Umbilical cord (tissue), 1 donor: ENCODE measurements at regions not wholly inside any gene's neighbourhood (a gene's known extent, or its start where the extent isn't known, plus 50 kb on each side); places are given as distances from the start of the nearest gene placed in this dataset.
A peak's percentile ranks its signal among the peaks of the same experiment; 100 is the strongest.

Experiments
- DNase-seq: peaks from one replicate; pipeline ENCODE4 v3.0.0-alpha.2; 2015; ENCODE audit warnings: low spot score

- no peak for DNase-seq
Measured at GRCh38 chrX:124827258-124827845, 481.0 kb downstream of the SH2D1A start.

GRCh38 chrX:124829930-124830329 lies 483.6 kb downstream of the SH2D1A start:
- no peak for DNase-seq

- DNase-seq, result peak; percentile 1
Measured at GRCh38 chrX:124836786-124837185, 482.9 kb upstream of the TEX13C start.

GRCh38 chrX:124842205-124842604 lies 477.5 kb upstream of the TEX13C start:
- DNase-seq, result no peak

- peak; percentile 1 for DNase-seq
Measured at GRCh38 chrX:124860736-124861135, 458.9 kb upstream of the TEX13C start.

GRCh38 chrX:124862301-124862700 lies 457.4 kb upstream of the TEX13C start:
- no peak for DNase-seq

- no peak for DNase-seq
Measured at GRCh38 chrX:124863303-124863702, 456.4 kb upstream of the TEX13C start.

GRCh38 chrX:124887572-124887971 lies 432.1 kb upstream of the TEX13C start:
- DNase-seq, result no peak

- DNase-seq, result no peak
Measured at GRCh38 chrX:124895947-124896346, 423.7 kb upstream of the TEX13C start.

GRCh38 chrX:124902953-124903352 lies 416.7 kb upstream of the TEX13C start:
- DNase-seq, result no peak

GRCh38 chrX:124910611-124911010 lies 409.1 kb upstream of the TEX13C start:
- no peak for DNase-seq

GRCh38 chrX:124917011-124917410 lies 402.7 kb upstream of the TEX13C start:
- no peak for DNase-seq

- no peak for DNase-seq
Measured at GRCh38 chrX:124925681-124926080, 394.0 kb upstream of the TEX13C start.

GRCh38 chrX:124931241-124931640 lies 388.4 kb upstream of the TEX13C start:
- DNase-seq, result no peak

GRCh38 chrX:124931958-124932357 lies 387.7 kb upstream of the TEX13C start:
- no peak for DNase-seq

- DNase-seq, result no peak
Measured at GRCh38 chrX:124938715-124939114, 381.0 kb upstream of the TEX13C start.

- no peak for DNase-seq
Measured at GRCh38 chrX:124940531-124940930, 379.1 kb upstream of the TEX13C start.

GRCh38 chrX:124954402-124954801 lies 365.3 kb upstream of the TEX13C start:
- DNase-seq, result no peak

- DNase-seq, result no peak
Measured at GRCh38 chrX:124960454-124960853, 359.2 kb upstream of the TEX13C start.

GRCh38 chrX:124963717-124964116 lies 356.0 kb upstream of the TEX13C start, which contains the start of gene TENM1:
Gene TENM1 (minus strand): TSS chrX:124963817.
- DNase-seq, result no peak

- no peak for DNase-seq
Measured at GRCh38 chrX:124975456-124975855, 344.2 kb upstream of the TEX13C start.

- DNase-seq, result no peak
Measured at GRCh38 chrX:124981420-124981819, 338.3 kb upstream of the TEX13C start.

GRCh38 chrX:124984140-124984813 lies 335.4 kb upstream of the TEX13C start:
- DNase-seq, result no peak

GRCh38 chrX:124986284-124986683 lies 333.4 kb upstream of the TEX13C start:
- DNase-seq, result no peak
